ENCODE measurements at regions not wholly inside any gene's neighbourhood (a gene's known extent, or its start where the extent isn't known, plus 50 kb on each side); places are given as distances from the start of the nearest gene placed in this dataset.

DNA sequence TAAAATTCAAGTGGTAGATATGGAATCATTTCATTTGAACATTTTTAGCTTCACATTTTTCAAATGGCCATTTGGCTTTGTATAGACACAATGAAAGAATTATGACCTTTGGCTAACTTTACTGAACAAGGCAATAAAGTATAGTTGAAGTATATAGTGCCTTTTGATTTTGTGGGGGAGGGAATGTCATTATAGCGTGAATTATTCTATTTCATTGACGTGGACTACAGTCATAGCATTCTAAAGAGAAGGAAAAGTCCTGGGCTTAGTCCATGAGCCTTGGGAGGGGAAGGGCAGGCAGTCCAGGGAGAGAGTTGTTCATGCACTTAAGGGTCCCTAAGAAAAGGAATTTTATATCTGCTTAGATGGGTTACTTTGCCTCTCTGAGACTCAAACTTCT lies 181.4 kb upstream of the GPR26 start:
- no peak for ATAC-seq
- intact Hi-C loops (cut with DNase I): no loop called here
- H3K4me3 ChIP-seq: no peak overlapping the region
- H3K27me3 ChIP-seq: peaks cover 0 to 21% of the 10 kb centered on the region in 2 donors
- H3K27ac ChIP-seq: no peak overlapping the region
- no peaks in the 10 kb centered on the region for H3K4me1 ChIP-seq
- no peak for DNase-seq
- TF ChIP-seq, protein P1, sequence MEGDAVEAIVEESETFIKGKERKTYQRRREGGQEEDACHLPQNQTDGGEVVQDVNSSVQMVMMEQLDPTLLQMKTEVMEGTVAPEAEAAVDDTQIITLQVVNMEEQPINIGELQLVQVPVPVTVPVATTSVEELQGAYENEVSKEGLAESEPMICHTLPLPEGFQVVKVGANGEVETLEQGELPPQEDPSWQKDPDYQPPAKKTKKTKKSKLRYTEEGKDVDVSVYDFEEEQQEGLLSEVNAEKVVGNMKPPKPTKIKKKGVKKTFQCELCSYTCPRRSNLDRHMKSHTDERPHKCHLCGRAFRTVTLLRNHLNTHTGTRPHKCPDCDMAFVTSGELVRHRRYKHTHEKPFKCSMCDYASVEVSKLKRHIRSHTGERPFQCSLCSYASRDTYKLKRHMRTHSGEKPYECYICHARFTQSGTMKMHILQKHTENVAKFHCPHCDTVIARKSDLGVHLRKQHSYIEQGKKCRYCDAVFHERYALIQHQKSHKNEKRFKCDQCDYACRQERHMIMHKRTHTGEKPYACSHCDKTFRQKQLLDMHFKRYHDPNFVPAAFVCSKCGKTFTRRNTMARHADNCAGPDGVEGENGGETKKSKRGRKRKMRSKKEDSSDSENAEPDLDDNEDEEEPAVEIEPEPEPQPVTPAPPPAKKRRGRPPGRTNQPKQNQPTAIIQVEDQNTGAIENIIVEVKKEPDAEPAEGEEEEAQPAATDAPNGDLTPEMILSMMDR (IDR thresholded peaks at IDR 0.05): no peak
- H3K36me3 ChIP-seq: no peaks in the 10 kb centered on the region
- no peaks in the 10 kb centered on the region for H3K9me3 ChIP-seq

DNA sequence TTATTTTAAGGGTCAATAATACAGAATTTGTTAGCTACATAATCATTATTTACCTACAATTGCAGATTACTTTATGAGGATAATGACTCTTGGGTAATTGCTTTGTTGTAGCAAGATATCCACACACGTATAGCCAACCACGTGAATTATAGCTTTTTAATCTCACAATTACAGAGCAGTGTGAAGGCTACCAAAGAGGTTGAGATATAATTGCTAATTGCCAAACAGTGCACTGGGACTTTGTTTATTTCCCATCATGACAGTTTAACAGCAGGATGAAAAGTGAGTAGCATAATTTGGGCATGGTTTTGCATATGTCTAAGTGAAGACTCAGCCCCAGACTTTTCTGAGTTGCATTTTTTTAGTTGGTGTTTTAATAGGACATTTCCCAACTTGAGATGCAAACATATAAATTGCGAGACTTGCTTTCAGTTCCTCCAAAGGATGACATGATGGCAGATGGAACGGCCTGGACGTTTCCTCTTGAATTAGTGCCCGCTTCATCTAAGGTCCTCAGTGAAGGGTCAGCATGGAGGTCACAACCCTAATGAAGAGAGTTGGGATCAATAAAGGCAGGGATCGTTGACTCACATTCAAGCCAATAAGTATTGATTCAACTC lies 180.7 kb upstream of the GPR26 start:
- Histone ChIP-seq H3K36me3 (no peaks in the 10 kb centered on the region), H3K27me3 (peaks cover 0 to 28% of the 10 kb centered on the region in 2 donors), H3K27ac (no peak overlapping the region), H3K4me1 (no peaks in the 10 kb centered on the region), H3K9me3 (no peaks in the 10 kb centered on the region), H3K4me3 (no peak overlapping the region)
- DNase-seq: no peak
- TF ChIP-seq, protein P1 (IDR thresholded peaks at IDR 0.05): no peak
- intact Hi-C loops (cut with DNase I): no loop called here
- no peak for ATAC-seq

DNA sequence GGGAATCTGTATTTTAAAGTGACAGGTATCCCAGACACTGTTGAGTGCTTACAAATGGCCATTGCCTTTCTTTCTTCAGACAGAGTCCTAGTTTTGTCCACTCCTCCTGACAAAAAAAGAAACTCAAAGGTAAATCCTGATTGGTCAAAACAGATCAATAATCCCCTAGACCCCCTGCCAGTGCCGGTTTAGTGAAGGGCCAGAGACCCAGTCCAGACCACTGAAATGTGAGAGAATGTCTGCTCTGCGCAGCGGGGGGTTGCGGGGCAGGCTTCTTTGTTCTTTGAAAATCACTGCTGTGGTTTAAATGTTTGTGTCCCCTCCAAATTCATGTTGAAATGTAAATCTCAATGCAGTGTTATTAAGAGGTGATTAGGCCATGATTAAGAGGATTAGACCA lies 177.7 kb upstream of the GPR26 start:
- Histone ChIP-seq H3K27me3 (peaks cover 0 to 46% of the 10 kb centered on the region in 2 donors), H3K9me3 (no peaks in the 10 kb centered on the region), H3K27ac (no peak overlapping the region), H3K4me1 (no peaks in the 10 kb centered on the region), H3K36me3 (no peaks in the 10 kb centered on the region), H3K4me3 (no peak overlapping the region)
- intact Hi-C loops (cut with DNase I): no loop called here
- TF ChIP-seq, protein P1 (IDR thresholded peaks at IDR 0.05): no peak
- ATAC-seq (no peak), DNase-seq (no peak)

DNA sequence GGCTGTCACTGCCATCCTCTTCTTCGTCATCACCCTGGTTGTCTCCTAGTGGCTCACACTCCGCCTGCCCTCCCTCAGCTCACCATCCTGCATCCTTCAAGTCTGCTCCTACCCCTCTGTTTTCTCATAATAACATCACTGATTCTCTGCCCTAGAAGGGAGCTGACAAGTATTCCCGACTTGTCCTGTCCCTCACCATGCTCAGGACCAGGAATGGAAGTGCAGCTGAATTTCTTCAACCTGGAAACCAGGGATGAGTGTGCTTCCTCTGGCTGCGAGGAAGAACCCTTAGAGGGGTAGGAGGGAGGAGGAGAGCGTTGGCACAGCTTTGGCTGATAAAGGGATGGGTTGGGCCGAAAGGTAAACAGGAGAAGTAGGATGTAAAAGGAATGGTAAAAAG lies 174.8 kb upstream of the GPR26 start:
- Histone ChIP-seq H3K4me3 (no peak overlapping the region), H3K27ac (no peak overlapping the region), H3K4me1 (no peaks in the 10 kb centered on the region), H3K9me3 (no peaks in the 10 kb centered on the region), H3K27me3 (peaks cover 0 to 49% of the 10 kb centered on the region in 2 donors), H3K36me3 (no peaks in the 10 kb centered on the region)
- intact Hi-C loops (cut with DNase I): no loop called here
- DNase-seq (no peak), ATAC-seq (no peak)
- TF ChIP-seq, protein P1 (IDR thresholded peaks at IDR 0.05): no peak

DNA sequence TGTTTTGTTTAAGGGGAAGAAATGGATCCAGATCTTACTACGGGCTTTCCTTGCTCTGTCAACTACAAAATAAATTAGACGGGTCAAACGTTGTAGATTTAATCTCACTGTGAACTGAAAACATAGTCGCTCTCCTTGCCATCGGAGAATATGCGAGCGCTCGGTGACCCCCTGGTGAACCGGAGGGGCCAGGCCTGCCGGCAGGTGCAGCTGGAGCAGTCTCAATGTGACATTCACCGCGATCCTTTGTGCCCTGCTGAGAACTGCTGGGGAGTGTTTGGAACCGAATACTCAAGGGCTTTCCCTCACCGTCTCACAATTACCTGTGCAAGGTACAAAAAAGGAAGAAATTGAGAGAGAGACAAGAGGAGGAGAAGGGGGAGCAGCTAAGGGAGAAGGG lies 174.1 kb upstream of the GPR26 start:
- Histone ChIP-seq H3K36me3 (no peaks in the 10 kb centered on the region), H3K9me3 (no peaks in the 10 kb centered on the region), H3K4me3 (no peak overlapping the region), H3K27me3 (peaks cover 0 to 49% of the 10 kb centered on the region in 2 donors), H3K4me1 (no peaks in the 10 kb centered on the region), H3K27ac (no peak overlapping the region)
- DNase-seq (no peak), ATAC-seq (no peak)
- intact Hi-C loops (cut with DNase I): no loop called here
- TF ChIP-seq, protein P1 (IDR thresholded peaks at IDR 0.05): no peak

Measured in left lung (tissue), 4 donors.